SK-N-SH treated with all-trans-retinoic acid at 6 μM for 48 hours (cell line): ENCODE measurements at regions not wholly inside any gene's neighbourhood (a gene's known extent, or its start where the extent isn't known, plus 50 kb on each side); places are given as distances from the start of the nearest gene placed in this dataset.

Experiments
- BACH2 ChIP-seq: fragments of 250-450 bp; sonication (Bioruptor Pico); IDR thresholded peaks from 2 replicates; pipeline ENCODE4 v1.9.0; 2021; ENCODE audit warnings: mild to moderate bottlenecking, borderline replicate concordance
- GLIS3 ChIP-seq: fragments of 250-450 bp; sonication (Bioruptor Pico); IDR thresholded peaks from 2 replicates; pipeline ENCODE4 v1.5.0; 2020; ENCODE audit warnings: mild to moderate bottlenecking, moderate library complexity
- OSR1 ChIP-seq: fragments of 250-450 bp; sonication (Bioruptor Pico); IDR thresholded peaks from 2 replicates; pipeline ENCODE4 v1.8.0; 2022; ENCODE audit warnings: moderate library complexity, mild to moderate bottlenecking, inconsistent platforms
- RARB ChIP-seq: fragments of 250-450 bp; sonication (Bioruptor Pico); IDR thresholded peaks from 2 replicates; pipeline ENCODE4 v1.8.0; 2021; ENCODE audit warnings: mild to moderate bottlenecking, moderate library complexity
- TOX ChIP-seq: fragments of 250-450 bp; sonication (Bioruptor Pico); IDR thresholded peaks from 2 replicates; pipeline ENCODE4 v1.8.0; 2021; ENCODE audit warnings: mild to moderate bottlenecking, moderate library complexity, borderline replicate concordance
- ZFP30 ChIP-seq: fragments of 450-650 bp; formaldehyde crosslinking; IDR thresholded peaks from 2 replicates; pipeline ENCODE4 v1.5.0; 2022; ENCODE audit warnings: mild to moderate bottlenecking, moderate library complexity

DNA sequence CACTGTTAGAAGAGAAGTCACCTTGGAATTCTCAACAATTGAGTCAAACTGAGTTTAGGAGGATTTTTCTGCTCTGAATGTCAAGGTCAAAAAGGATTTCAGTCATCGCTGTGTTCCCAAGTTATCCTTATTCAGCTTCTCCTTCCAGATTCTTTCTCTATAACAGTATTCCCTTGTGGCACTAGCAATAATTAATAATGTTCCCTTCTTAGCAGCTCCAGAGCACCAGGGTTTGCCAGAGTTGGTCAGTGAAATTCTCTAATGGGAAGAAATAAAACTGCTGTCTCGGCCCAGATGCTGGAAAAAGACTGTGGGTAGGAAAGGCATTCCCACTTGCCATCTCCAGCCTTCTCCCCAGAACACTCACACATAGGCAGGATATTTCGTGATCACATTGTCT is 836.0 kb upstream of the PIK3C3 start:
- no peak for TF ChIP-seq RARB
- TF ChIP-seq BACH2 (CRISPR knock-in tag), result no peak
- no peak for TF ChIP-seq GLIS3
- TF ChIP-seq OSR1 (CRISPR knock-in tag), result no peak
- no peak for TF ChIP-seq TOX (CRISPR knock-in tag)
- TF ChIP-seq ZFP30, result no peak
